ENCODE measurements at regions not wholly inside any gene's neighbourhood (a gene's known extent, or its start where the extent isn't known, plus 50 kb on each side); places are given as distances from the start of the nearest gene placed in this dataset.
"Not testable (repeated sequence)": the region's sequence is repeated elsewhere in the genome, so short reads cannot be mapped to it uniquely, and the experiment has no call there.

- intact Hi-C loops (cut with DNase I): no loop called here
- Histone ChIP-seq H3K4me3 (no peak overlapping the region), H3K27ac (no peak overlapping the region), H3K27me3 (no peaks in the 10 kb centered on the region), H3K9me3 (no peaks in the 10 kb centered on the region), H3K4me1 (no peaks in the 10 kb centered on the region), H3K36me3 (no peaks in the 10 kb centered on the region)
- ATAC-seq (no peak), DNase-seq (no peak)
- 78 to 89% (median 85%) methylated on average over 3 of the region's 3 CpGs for WGBS, 4 donors
- TF ChIP-seq CTCF (IDR thresholded peaks at IDR 0.05) (no peak), POLR2A (IDR thresholded peaks at IDR 0.05) (no peak)
These were observed 551.1 kb upstream of the SYNCRIP start for GRCh38 chr6:86193821-86194220.

- intact Hi-C loops (cut with DNase I): no loop called here
- TF ChIP-seq CTCF (IDR thresholded peaks at IDR 0.05) (peak in 8 of 12 donors; percentile 11 to 25 (median 16)), POLR2A (IDR thresholded peaks at IDR 0.05) (no peak)
- H3K9me3 ChIP-seq: no peaks in the 10 kb centered on the region
- H3K4me3 ChIP-seq: no peak overlapping the region
- no peaks in the 10 kb centered on the region for H3K27me3 ChIP-seq
- H3K27ac ChIP-seq: no peak overlapping the region
- H3K36me3 ChIP-seq: no peaks in the 10 kb centered on the region
- H3K4me1 ChIP-seq: no peaks in the 10 kb centered on the region
- no peak for ATAC-seq
- 63 to 65% (median 64%) methylated on average over 3 of the region's 3 CpGs for WGBS, 4 donors
- DNase-seq: no peak
These were observed 549.4 kb upstream of the SYNCRIP start for GRCh38 chr6:86192123-86192522.

GRCh38 chr6:86175149-86175548 is 532.5 kb upstream of the SYNCRIP start:
- not testable (repeated sequence) for H3K27me3 ChIP-seq, H3K4me1 ChIP-seq, H3K9me3 ChIP-seq, ATAC-seq, H3K27ac ChIP-seq, H3K36me3 ChIP-seq, H3K4me3 ChIP-seq
- peak in 6 of 12 donors; percentile 7 to 27 (median 15) for TF ChIP-seq CTCF (IDR thresholded peaks at IDR 0.05)
- 35 to 65% (median 42%) methylated on average over 9 of the region's 9 CpGs for WGBS, 4 donors
- DNase-seq: peak in 1 of 5 donors; percentile 27
- intact Hi-C loops (cut with DNase I): loop anchor here in 2 of 10 donors (5.0 to 10.0 kb wide), 2 partner anchors 253 to 420 kb away; no protein-coding TSS in a partner anchor

GRCh38 chr6:86154852-86155251 is 512.2 kb upstream of the SYNCRIP start:
- TF ChIP-seq POLR2A (IDR thresholded peaks at IDR 0.05) (no peak), CTCF (IDR thresholded peaks at IDR 0.05) (no peak)
- no peaks in the 10 kb centered on the region for H3K27me3 ChIP-seq
- DNase-seq: no peak
- no peak for ATAC-seq
- no peak overlapping the region for H3K4me3 ChIP-seq
- H3K9me3 ChIP-seq: no peaks in the 10 kb centered on the region
- no peaks in the 10 kb centered on the region for H3K4me1 ChIP-seq
- intact Hi-C loops (cut with DNase I): no loop called here
- H3K27ac ChIP-seq: no peak overlapping the region
- H3K36me3 ChIP-seq: no peaks in the 10 kb centered on the region
